ENCODE measurements at regions not wholly inside any gene's neighbourhood (a gene's known extent, or its start where the extent isn't known, plus 50 kb on each side); places are given as distances from the start of the nearest gene placed in this dataset.
"Not testable (repeated sequence)": the region's sequence is repeated elsewhere in the genome, so short reads cannot be mapped to it uniquely, and the experiment has no call there.

- not testable (repeated sequence) for DNase-seq (ENCODE audit: low spot score)
These were observed 590.0 kb upstream of the ID4 start for GRCh38 chr6:19247181-19247580.

- DNase-seq (ENCODE audit: low spot score), result not testable (repeated sequence)
These were observed 581.0 kb upstream of the ID4 start for GRCh38 chr6:19256123-19256522.

- DNase-seq (ENCODE audit: low spot score), result no peak
These were observed 575.5 kb upstream of the ID4 start for GRCh38 chr6:19261642-19262041.

- no peak for DNase-seq (ENCODE audit: low spot score)
These were observed 569.1 kb upstream of the ID4 start for GRCh38 chr6:19268117-19268516.

- no peak for DNase-seq (ENCODE audit: low spot score)
These were observed 568.5 kb upstream of the ID4 start for GRCh38 chr6:19268718-19269117.

- peak; percentile 15 for DNase-seq (ENCODE audit: low spot score)
These were observed 567.8 kb upstream of the ID4 start for GRCh38 chr6:19269341-19269898.

GRCh38 chr6:19270616-19271015 is 566.6 kb upstream of the ID4 start:
- no peak for DNase-seq (ENCODE audit: low spot score)

GRCh38 chr6:19279273-19279684 is 557.9 kb upstream of the ID4 start:
- DNase-seq (ENCODE audit: low spot score), result peak; percentile 38

- no peak for DNase-seq (ENCODE audit: low spot score)
These were observed 549.2 kb upstream of the ID4 start for GRCh38 chr6:19287928-19288327.

- DNase-seq (ENCODE audit: low spot score), result no peak
These were observed 547.7 kb upstream of the ID4 start for GRCh38 chr6:19289457-19289856.

GRCh38 chr6:19297880-19298279 is 539.3 kb upstream of the ID4 start:
- DNase-seq (ENCODE audit: low spot score), result no peak

GRCh38 chr6:19298421-19298820 is 538.7 kb upstream of the ID4 start:
- DNase-seq (ENCODE audit: low spot score), result no peak

- DNase-seq (ENCODE audit: low spot score), result no peak
These were observed 538.0 kb upstream of the ID4 start for GRCh38 chr6:19299129-19299528.

GRCh38 chr6:19301980-19302379 is 535.2 kb upstream of the ID4 start:
- DNase-seq (ENCODE audit: low spot score), result no peak

GRCh38 chr6:19303383-19303782 is 533.8 kb upstream of the ID4 start:
- DNase-seq (ENCODE audit: low spot score), result no peak

- DNase-seq (ENCODE audit: low spot score), result peak; percentile 45
These were observed 527.5 kb upstream of the ID4 start for GRCh38 chr6:19309661-19310060.

GRCh38 chr6:19311786-19312185 is 525.4 kb upstream of the ID4 start:
- DNase-seq (ENCODE audit: low spot score), result no peak

- no peak for DNase-seq (ENCODE audit: low spot score)
These were observed 524.8 kb upstream of the ID4 start for GRCh38 chr6:19312241-19312978.

- no peak for DNase-seq (ENCODE audit: low spot score)
These were observed 519.7 kb upstream of the ID4 start for GRCh38 chr6:19317431-19317986.

GRCh38 chr6:19319005-19319404 is 518.2 kb upstream of the ID4 start:
- no peak for DNase-seq (ENCODE audit: low spot score)

GRCh38 chr6:19320111-19320581 is 517.0 kb upstream of the ID4 start:
- no peak for DNase-seq (ENCODE audit: low spot score)

GRCh38 chr6:19322691-19323485 is 514.3 kb upstream of the ID4 start:
- peak; percentile 11 for DNase-seq (ENCODE audit: low spot score)

GRCh38 chr6:19324376-19324775 is 512.8 kb upstream of the ID4 start:
- DNase-seq (ENCODE audit: low spot score), result no peak

Measured in NAMALWA (cell line).